K562 (cell line): ENCODE measurements at regions not wholly inside any gene's neighbourhood (a gene's known extent, or its start where the extent isn't known, plus 50 kb on each side); places are given as distances from the start of the nearest gene placed in this dataset.

Source experiments
- ATAC-seq: fragments of 200-7000 bp; cut with Tn5 transposase; 3 replicates; pipeline ENCODE4 v1.9.1; 2020; ENCODE audit warnings: moderate library complexity
- BruUV-seq: library from RNA; stranded (reverse); fragments of 400-500 nt; replicated peaks from 2 replicates; lab custom pipeline; 2021; lab: Mats Ljungman, UMichigan
- CTCF ChIA-PET: fragments of 300-600 bp; formaldehyde crosslinking; extraction: SDS; loops from one replicate; lab custom pipeline; 2021; ENCODE audit warnings: low intra/inter-chr PET ratio; lab: Yijun Ruan, JAX
- POLR2A ChIA-PET: fragments of 300-600, 350-650 bp; sonication (Branson Sonifier 250); formaldehyde crosslinking; extraction: SDS; loops from one replicate; lab custom pipeline; 2021; ENCODE audit warnings: antibody characterized with exemption, inconsistent platforms; lab: Yijun Ruan, JAX
- DNase-seq, 4 experiments: peaks; one replicate each; pipeline versions ENCODE4 v3.0.0 to v3.0.0-alpha.2; 2011 to 2018; ENCODE audit warnings: low spot score in 3 of 4, mixed read lengths in 3 of 4; ENCODE audit errors: extremely low read depth in 1 of 4
- FAIRE-seq: peaks from 2 replicates; lab custom pipeline; 2011; peaks lifted over from hg19 to GRCh38; lab: Jason Lieb, UNC
- H2AFZ ChIP-seq: 2 replicates; pipeline ENCODE4 v1.6.0; 2011; ENCODE audit warnings: low read depth, low read length, control low read depth, inconsistent platforms
- H3K27ac ChIP-seq: fragments of 200-600 bp; 3 replicates; pipeline ENCODE4 v1.8.0; 2011; ENCODE audit warnings: low read depth, mild to moderate bottlenecking, control low read depth, inconsistent platforms, low read length, moderate library complexity, mixed read lengths; ENCODE audit errors: extremely low read depth
- H3K27me3 ChIP-seq, 2 experiments: fragments of 300-600 bp in 1 of 2; 2 replicates in 1 of 2; 3 replicates in 1 of 2; pipeline versions ENCODE4 v1.6.0 to v1.8.0; 2011; ENCODE audit warnings: inconsistent platforms in 2 of 2, low read length in 2 of 2, mild to moderate bottlenecking in 1 of 2, mixed read lengths in 1 of 2, moderate library complexity in 1 of 2; ENCODE audit not compliant: control insufficient read depth in 2 of 2, insufficient read depth in 2 of 2
- H3K36me3 ChIP-seq: fragments of 300-600 bp; 3 replicates; pipeline ENCODE4 v1.8.0; 2011; ENCODE audit warnings: mild to moderate bottlenecking, low read length, inconsistent platforms; ENCODE audit not compliant: control insufficient read depth, insufficient read depth
- H3K4me1 ChIP-seq, 2 experiments: fragments of 200-600 bp in 1 of 2; replicated peaks in 1 of 2; 2 replicates in 1 of 2; 3 replicates in 1 of 2; pipeline versions ENCODE4 v1.5.1 to v1.8.0; 2011; ENCODE audit warnings: inconsistent platforms in 2 of 2, low read length in 2 of 2, mild to moderate bottlenecking in 1 of 2, mixed read lengths in 1 of 2, moderate library complexity in 1 of 2; ENCODE audit not compliant: control insufficient read depth in 2 of 2, insufficient read depth in 2 of 2
- H3K4me2 ChIP-seq: 2 replicates; pipeline ENCODE4 v1.6.1; 2011; ENCODE audit warnings: low read length, control low read depth, inconsistent platforms, mixed read lengths; ENCODE audit not compliant: insufficient read depth
- H3K4me3 ChIP-seq: fragments of 200-600 bp; sonication (generic), shearing (Covaris generic); 2 replicates; pipeline ENCODE4 v1.5.1; 2016; ENCODE audit warnings: control low read depth, inconsistent platforms
- H3K79me2 ChIP-seq: fragments of 200-600 bp; 3 replicates; pipeline ENCODE4 v1.8.0; 2011; ENCODE audit warnings: low read length, inconsistent platforms; ENCODE audit not compliant: control insufficient read depth, insufficient read depth
- H3K9ac ChIP-seq, 2 experiments: 2 replicates each; pipeline versions ENCODE4 v1.6.0 to v1.6.1; 2011; ENCODE audit warnings: low read depth in 2 of 2, low read length in 2 of 2, control low read depth in 1 of 2, inconsistent platforms in 1 of 2, mild to moderate bottlenecking in 1 of 2, mixed read lengths in 1 of 2; ENCODE audit not compliant: insufficient read depth in 1 of 2
- H3K9me1 ChIP-seq: one replicate; pipeline ENCODE4 v1.6.0; 2011; ENCODE audit warnings: inconsistent platforms, mild to moderate bottlenecking, low read length, moderate library complexity; ENCODE audit not compliant: control insufficient read depth, insufficient read depth
- H3K9me3 ChIP-seq: replicated peaks from 2 replicates; pipeline ENCODE4 v1.5.1; 2011; ENCODE audit warnings: low read depth, low read length, inconsistent platforms; ENCODE audit not compliant: control insufficient read depth, insufficient read depth
- H4K20me1 ChIP-seq: replicated peaks from 2 replicates; pipeline ENCODE4 v1.6.1; 2011; ENCODE audit warnings: low read length, inconsistent platforms, mixed read lengths; ENCODE audit not compliant: control insufficient read depth, insufficient read depth
- BRCA1 ChIP-seq, 2 experiments: fragments of 450-650 bp in 1 of 2; sonication (generic) in 1 of 2; formaldehyde crosslinking in 1 of 2; IDR thresholded peaks; 2 replicates each; pipeline versions ENCODE4 v1.5.0 to v1.6.1; 2017 to 2020; ENCODE audit warnings: mild to moderate bottlenecking in 1 of 2, missing genetic modification reagents in 1 of 2
- CBFB ChIP-seq: sonication (generic); formaldehyde crosslinking; IDR thresholded peaks from 2 replicates; pipeline ENCODE4 v1.4.0; 2020; ENCODE audit warnings: mild to moderate bottlenecking, missing genetic modification reagents
- CHD1 ChIP-seq: fragments of 200-600 bp; sonication (generic); IDR thresholded peaks from one replicate; pipeline ENCODE4 v1.6.1; 2012; ENCODE audit warnings: mild to moderate bottlenecking, moderate library complexity, low read length, inconsistent platforms
- GATA2 ChIP-seq: sonication (generic); formaldehyde crosslinking; IDR thresholded peaks from 2 replicates; pipeline ENCODE4 v1.4.0; 2020; ENCODE audit warnings: mild to moderate bottlenecking, missing genetic modification reagents
- HOMEZ ChIP-seq: fragments of 250-450 bp; sonication (Bioruptor Pico); IDR thresholded peaks from 2 replicates; pipeline ENCODE4 v1.4.0; 2020; ENCODE audit warnings: mild to moderate bottlenecking, moderate library complexity
- ILF3 ChIP-seq: fragments of 450-650 bp; IDR thresholded peaks from 2 replicates; pipeline ENCODE4 v1.6.1; 2018; ENCODE audit warnings: antibody characterized with exemption, mild to moderate bottlenecking, moderate library complexity, borderline replicate concordance
- LCOR ChIP-seq: sonication (generic); formaldehyde crosslinking; IDR thresholded peaks from 2 replicates; pipeline ENCODE4 v1.8.0; 2022; ENCODE audit warnings: mild to moderate bottlenecking, missing genetic modification reagents
- MXD1 ChIP-seq: fragments of 250-450 bp; sonication (Bioruptor Pico); IDR thresholded peaks from 2 replicates; pipeline ENCODE4 v1.8.0; 2021; ENCODE audit warnings: borderline replicate concordance, mild to moderate bottlenecking, moderate library complexity; ENCODE audit not compliant: poor library complexity, severe bottlenecking
- MXI1 ChIP-seq: IDR thresholded peaks from 2 replicates; pipeline ENCODE4 v1.6.1; 2011; ENCODE audit warnings: low read depth, mild to moderate bottlenecking, improper control_type of control experiment, low read length
- PURB ChIP-seq: sonication (generic); formaldehyde crosslinking; IDR thresholded peaks from 2 replicates; pipeline ENCODE4 v1.9.0; 2021; ENCODE audit warnings: low read depth, mild to moderate bottlenecking, missing genetic modification reagents
- RFX1 ChIP-seq: fragments of 450-650 bp; IDR thresholded peaks from 2 replicates; pipeline ENCODE4 v1.6.1; 2016; ENCODE audit warnings: mild to moderate bottlenecking, moderate library complexity
- RFX7 ChIP-seq: fragments of 250-450 bp; sonication (Bioruptor Pico); IDR thresholded peaks from 2 replicates; pipeline ENCODE4 v1.5.1; 2021; ENCODE audit warnings: mild to moderate bottlenecking
- SPI1 ChIP-seq: IDR thresholded peaks from 2 replicates; pipeline ENCODE4 v1.6.1; 2011; ENCODE audit warnings: low read depth, low read length, control low read depth, borderline replicate concordance
- SRSF1 ChIP-seq: fragments of 200-400 bp; formaldehyde crosslinking; IDR thresholded peaks from 2 replicates; pipeline ENCODE4 v1.6.1; 2017; ENCODE audit warnings: mild to moderate bottlenecking, low read depth, low read length, moderate library complexity
- THRA ChIP-seq: fragments of 450-650 bp; IDR thresholded peaks from 2 replicates; pipeline ENCODE4 v1.6.1; 2017; ENCODE audit warnings: mild to moderate bottlenecking, moderate library complexity
- ZNF174 ChIP-seq: fragments of 250-450 bp; sonication (Bioruptor Pico); IDR thresholded peaks from 2 replicates; pipeline ENCODE4 v1.4.0; 2020; ENCODE audit warnings: mild to moderate bottlenecking
- ZNF311 ChIP-seq: fragments of 250-450 bp; sonication (Bioruptor Pico); IDR thresholded peaks from 2 replicates; pipeline ENCODE4 v1.4.0; 2020; ENCODE audit warnings: mild to moderate bottlenecking, moderate library complexity
- ZNF57 ChIP-seq: fragments of 450-650 bp; formaldehyde crosslinking; IDR thresholded peaks from 2 replicates; pipeline ENCODE4 v1.4.0; 2020; ENCODE audit warnings: mild to moderate bottlenecking, moderate library complexity
- ZNF75A ChIP-seq: fragments of 450-650 bp; formaldehyde crosslinking; IDR thresholded peaks from 2 replicates; pipeline ENCODE4 v1.4.0; 2020; ENCODE audit warnings: mild to moderate bottlenecking
- WGBS: fragments of 100-300 bp; shearing (Covaris generic); methylation state at CpG from one replicate; pipeline ENCODE4 v1.1.6; 2016; ENCODE audit warnings: low coverage, mixed read lengths; ENCODE audit not compliant: insufficient coverage; ENCODE audit errors: missing lambda C conversion rate; 5-methylcytosine and 5-hydroxymethylcytosine counted together
- in situ Hi-C: fragments of 300-500 bp; cut with MboI; formaldehyde crosslinking; loops from 4 replicates; pipeline ENCODE4 v1.15.0; 2018; ENCODE audit warnings: inconsistent platforms, mixed read lengths
- intact Hi-C: fragments of 100-400 bp; cut with micrococcal nuclease; formaldehyde crosslinking; loops from 2 replicates; pipeline ENCODE4 v1.14.2; 2022

GRCh38 chr12:3352230-3352629, 138.8 kb upstream of the PRMT8 start:
- Histone ChIP-seq H3K27me3 (no peaks in the 10 kb centered on the region; a peak in 1 of 5 replicates), H3K4me2 (no peak overlapping the region), H3K4me3 (no peak overlapping the region), H2AFZ (no peak overlapping the region), H3K79me2 (no peaks in the 10 kb centered on the region), H4K20me1 (no peaks in the 10 kb centered on the region), H3K9me3 (no peaks in the 10 kb centered on the region), H3K4me1 (no peaks in the 10 kb centered on the region), H3K9ac (no peak overlapping the region), H3K9me1 (no peaks in the 10 kb centered on the region), H3K27ac (no peak overlapping the region), H3K36me3 (no peaks in the 10 kb centered on the region)
- intact Hi-C loops = no loop called here
- TF ChIP-seq LCOR (CRISPR knock-in tag) (no peak), SRSF1 (no peak), ILF3 (no peak), ZNF311 (no peak), GATA2 (CRISPR knock-in tag) (no peak), MXD1 (CRISPR knock-in tag) (no peak), PURB (CRISPR knock-in tag) (no peak), RFX1 (no peak), ZNF174 (CRISPR knock-in tag) (no peak), RFX7 (CRISPR knock-in tag) (no peak), HOMEZ (no peak), BRCA1 (IDR thresholded peaks at IDR 0.05) (no peak), BRCA1 (CRISPR knock-in tag; IDR thresholded peaks at IDR 0.05) (no peak), CBFB (CRISPR knock-in tag) (no peak), SPI1 (no peak), CHD1 (no peak), THRA (no peak), ZNF75A (CRISPR knock-in tag) (no peak), MXI1 (no peak), ZNF57 (CRISPR knock-in tag) (no peak)
- DNase-seq (no peak), ATAC-seq (no peak), FAIRE-seq (no peak)
- 0% methylated on average over 6 of the region's 6 CpGs for WGBS
- in situ Hi-C loops = no loop called here
- no TSS peak for BruUV-seq
- POLR2A ChIA-PET = no interaction called here
- CTCF ChIA-PET = no interaction called here
